ENCODE measurements at regions not wholly inside any gene's neighbourhood (a gene's known extent, or its start where the extent isn't known, plus 50 kb on each side); places are given as distances from the start of the nearest gene placed in this dataset.

- intact Hi-C loops (cut with DNase I; ENCODE audit: low total_unique reads), result no loop called here
- Histone ChIP-seq H3K36me3 (no peaks in the 10 kb centered on the region), H3K4me1 (no peaks in the 10 kb centered on the region), H3K4me3 (no peak overlapping the region), H3K27ac (no peak overlapping the region), H3K27me3 (replicated peaks in 1 of 7) (no peaks in the 10 kb centered on the region), H3K9me3 (peaks cover 0 to 11% (median 0%) of the 10 kb centered on the region in 8 donors)
- TF ChIP-seq POLR2AphosphoS5 (IDR thresholded peaks at IDR 0.05), result no peak
- TF ChIP-seq, protein P1, sequence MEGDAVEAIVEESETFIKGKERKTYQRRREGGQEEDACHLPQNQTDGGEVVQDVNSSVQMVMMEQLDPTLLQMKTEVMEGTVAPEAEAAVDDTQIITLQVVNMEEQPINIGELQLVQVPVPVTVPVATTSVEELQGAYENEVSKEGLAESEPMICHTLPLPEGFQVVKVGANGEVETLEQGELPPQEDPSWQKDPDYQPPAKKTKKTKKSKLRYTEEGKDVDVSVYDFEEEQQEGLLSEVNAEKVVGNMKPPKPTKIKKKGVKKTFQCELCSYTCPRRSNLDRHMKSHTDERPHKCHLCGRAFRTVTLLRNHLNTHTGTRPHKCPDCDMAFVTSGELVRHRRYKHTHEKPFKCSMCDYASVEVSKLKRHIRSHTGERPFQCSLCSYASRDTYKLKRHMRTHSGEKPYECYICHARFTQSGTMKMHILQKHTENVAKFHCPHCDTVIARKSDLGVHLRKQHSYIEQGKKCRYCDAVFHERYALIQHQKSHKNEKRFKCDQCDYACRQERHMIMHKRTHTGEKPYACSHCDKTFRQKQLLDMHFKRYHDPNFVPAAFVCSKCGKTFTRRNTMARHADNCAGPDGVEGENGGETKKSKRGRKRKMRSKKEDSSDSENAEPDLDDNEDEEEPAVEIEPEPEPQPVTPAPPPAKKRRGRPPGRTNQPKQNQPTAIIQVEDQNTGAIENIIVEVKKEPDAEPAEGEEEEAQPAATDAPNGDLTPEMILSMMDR (IDR thresholded peaks at IDR 0.05 in 8 of 11, conservative IDR thresholded peaks at IDR 0.05 in 3 of 11), result no peak
- no peak for TF ChIP-seq POLR2A (IDR thresholded peaks at IDR 0.05)
- no peak for DNase-seq
- 72 to 82% (median 75%) methylated on average over 5 of the region's 5 CpGs for WGBS, 5 donors
These were observed 737.0 kb downstream of the RAB28 start for GRCh38 chr4:12747154-12747553.

DNA sequence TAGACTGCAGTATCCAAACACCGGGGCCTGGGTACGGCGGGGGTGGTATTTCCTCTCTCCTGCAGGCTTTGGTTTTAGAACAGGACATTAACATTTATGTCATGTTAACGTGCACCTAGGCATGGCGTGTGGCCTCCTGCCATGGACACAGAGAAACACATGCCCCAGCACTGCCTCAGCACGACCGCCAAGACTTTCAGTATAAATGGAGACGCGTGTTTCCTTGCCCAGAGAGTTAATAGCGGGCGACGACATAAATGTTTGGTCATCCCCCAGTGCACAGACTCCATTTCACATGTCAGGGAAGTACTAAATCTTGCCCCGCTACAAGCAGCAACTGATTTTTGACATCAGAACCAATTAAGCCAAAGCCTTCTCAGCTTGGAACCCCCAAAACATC is 737.9 kb downstream of the RAB28 start:
- H3K36me3 ChIP-seq, result no peaks in the 10 kb centered on the region
- no peak overlapping the region for H3K4me3 ChIP-seq
- intact Hi-C loops (cut with DNase I; ENCODE audit: low total_unique reads), result no loop called here
- DNase-seq, result no peak
- WGBS, 5 donors, result 82 to 89% (median 85%) methylated on average over 13 of the region's 13 CpGs
- no peak for TF ChIP-seq POLR2AphosphoS5 (IDR thresholded peaks at IDR 0.05)
- TF ChIP-seq, protein P1 (IDR thresholded peaks at IDR 0.05 in 8 of 11, conservative IDR thresholded peaks at IDR 0.05 in 3 of 11), result no peak
- TF ChIP-seq POLR2A (IDR thresholded peaks at IDR 0.05), result no peak
- no peaks in the 10 kb centered on the region for H3K4me1 ChIP-seq
- H3K27me3 ChIP-seq (replicated peaks in 1 of 7), result no peaks in the 10 kb centered on the region
- H3K27ac ChIP-seq, result no peak overlapping the region
- peaks cover 0 to 11% (median 0%) of the 10 kb centered on the region in 8 donors for H3K9me3 ChIP-seq

DNA sequence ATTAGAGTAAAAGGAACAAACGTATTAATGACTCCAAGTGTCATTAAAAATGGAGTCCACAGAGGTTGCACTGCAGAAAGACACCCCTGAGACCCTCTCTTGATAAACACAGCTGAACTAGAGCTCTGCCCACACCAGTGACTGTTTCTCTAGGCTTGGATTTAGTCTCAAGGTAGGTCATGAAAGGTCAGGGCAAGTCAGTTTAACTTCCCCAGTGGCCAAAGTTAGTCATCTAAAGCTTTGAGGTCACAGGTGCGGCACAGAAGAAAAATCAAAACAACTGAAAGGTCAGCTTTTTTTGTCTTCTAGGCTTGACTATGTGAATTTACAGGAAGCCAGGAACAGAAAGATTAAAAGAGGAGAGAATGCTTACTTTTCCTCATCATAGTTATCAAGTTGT is 749.6 kb downstream of the RAB28 start:
- 44 to 77% (median 56%) methylated on average over 2 of the region's 2 CpGs for WGBS, 5 donors
- TF ChIP-seq POLR2A (IDR thresholded peaks at IDR 0.05) (no peak), POLR2AphosphoS5 (IDR thresholded peaks at IDR 0.05) (no peak)
- TF ChIP-seq, protein P1 (IDR thresholded peaks at IDR 0.05 in 8 of 11, conservative IDR thresholded peaks at IDR 0.05 in 3 of 11), result no peak
- H3K27ac ChIP-seq, result no peak overlapping the region
- H3K4me1 ChIP-seq, result no peaks in the 10 kb centered on the region
- H3K36me3 ChIP-seq, result no peaks in the 10 kb centered on the region
- intact Hi-C loops (cut with DNase I; ENCODE audit: low total_unique reads), result no loop called here
- H3K4me3 ChIP-seq, result no peak overlapping the region
- H3K9me3 ChIP-seq, result no peaks in the 10 kb centered on the region
- peaks cover 0 to 17% (median 0%) of the 10 kb centered on the region in 7 donors for H3K27me3 ChIP-seq (replicated peaks in 1 of 7)
- no peak for DNase-seq

GRCh38 chr4:12729384-12729783 is 754.8 kb downstream of the RAB28 start:
- Histone ChIP-seq H3K36me3 (no peaks in the 10 kb centered on the region), H3K27ac (no peak overlapping the region), H3K9me3 (no peaks in the 10 kb centered on the region), H3K4me1 (no peaks in the 10 kb centered on the region), H3K27me3 (replicated peaks in 1 of 7) (peaks cover 0 to 9% (median 0%) of the 10 kb centered on the region in 7 donors), H3K4me3 (no peak overlapping the region)
- TF ChIP-seq POLR2A (IDR thresholded peaks at IDR 0.05), result no peak
- TF ChIP-seq, protein P1 (IDR thresholded peaks at IDR 0.05 in 8 of 11, conservative IDR thresholded peaks at IDR 0.05 in 3 of 11), result peak in 1 of 11 experiments; percentile 43
- no peak for TF ChIP-seq POLR2AphosphoS5 (IDR thresholded peaks at IDR 0.05)
- intact Hi-C loops (cut with DNase I; ENCODE audit: low total_unique reads), result loop anchor here (5.0 kb wide), 1 partner anchor 818 kb away; no protein-coding TSS in a partner anchor
- WGBS, 5 donors, result 0% methylated on average over 1 of the region's 1 CpG
- no peak for DNase-seq
